Middle frontal gyrus (tissue), 1 donor: ENCODE measurements at regions not wholly inside any gene's neighbourhood (a gene's known extent, or its start where the extent isn't known, plus 50 kb on each side); places are given as distances from the start of the nearest gene placed in this dataset.

Experiments
- DNase-seq: peaks from one replicate; pipeline ENCODE4 v3.0.0-alpha.2; 2015; ENCODE audit warnings: low spot score; ENCODE audit errors: extremely low spot score

- no peak for DNase-seq
Observed at GRCh38 chr4:12586242-12587006, 897.7 kb downstream of the RAB28 start.

DNA sequence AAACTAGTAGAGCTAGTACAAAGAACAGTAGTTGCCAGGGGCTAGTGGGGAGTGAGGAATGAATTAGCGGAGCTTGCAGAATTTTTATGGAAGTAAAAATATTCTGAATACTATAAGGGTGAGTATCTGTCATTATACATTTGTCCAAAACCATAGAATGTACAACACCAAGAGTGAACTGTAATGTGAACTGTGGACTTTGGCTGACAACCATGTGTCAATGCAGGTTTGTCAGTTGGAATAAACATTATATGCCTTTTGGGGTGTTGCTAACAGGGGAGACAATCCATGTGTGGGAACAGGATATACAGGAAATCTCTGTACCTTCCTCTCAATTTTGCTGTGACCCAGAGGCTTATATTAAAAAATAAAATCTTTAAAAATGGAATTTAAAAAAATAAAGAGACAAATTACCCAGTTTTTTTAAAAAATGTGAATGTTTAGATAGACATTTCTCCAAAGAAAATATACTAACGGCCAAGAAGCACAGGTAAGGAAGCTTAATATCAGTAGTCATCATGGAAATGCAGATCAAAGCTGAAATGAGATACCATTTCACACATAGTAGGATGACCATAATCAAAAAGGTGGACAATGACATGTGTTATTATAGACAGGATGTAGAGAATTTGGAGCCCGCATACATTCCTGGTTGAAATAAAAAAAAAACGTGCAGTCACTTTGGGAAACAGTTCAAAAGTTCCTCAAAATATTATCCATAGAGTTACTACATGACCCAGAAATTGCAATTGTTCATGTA lies 899.8 kb downstream of the RAB28 start:
- no peak for DNase-seq

- DNase-seq: no peak
Observed at GRCh38 chr4:12583275-12583674, 900.9 kb downstream of the RAB28 start.

- DNase-seq: no peak
Observed at GRCh38 chr4:12580787-12581186, 903.4 kb downstream of the RAB28 start.

DNA sequence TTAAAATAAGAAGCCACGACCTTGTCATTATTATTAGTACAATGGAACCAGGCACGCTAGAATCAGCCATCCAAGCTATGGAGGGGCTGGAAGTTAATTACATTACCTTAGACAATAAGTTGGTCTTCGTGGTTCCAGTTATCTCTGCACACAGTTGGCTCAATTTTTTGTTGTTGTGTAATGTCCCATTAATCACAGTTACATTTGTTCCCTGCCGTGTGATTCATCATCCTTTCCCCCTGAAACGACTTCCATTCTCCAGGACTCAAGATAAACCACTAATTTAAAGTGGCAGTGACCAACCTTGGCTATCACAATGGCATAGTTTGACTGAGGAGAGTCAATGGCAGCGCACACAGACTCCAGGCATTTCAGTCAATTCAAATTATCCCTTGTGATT lies 905.0 kb downstream of the RAB28 start:
- DNase-seq: no peak

- DNase-seq: no peak
Observed at GRCh38 chr4:12576409-12576808, 907.7 kb downstream of the RAB28 start.

- no peak for DNase-seq
Observed at GRCh38 chr4:12573716-12574115, 910.4 kb downstream of the RAB28 start.

GRCh38 chr4:12562476-12563140 lies 921.5 kb downstream of the RAB28 start:
- no peak for DNase-seq

DNA sequence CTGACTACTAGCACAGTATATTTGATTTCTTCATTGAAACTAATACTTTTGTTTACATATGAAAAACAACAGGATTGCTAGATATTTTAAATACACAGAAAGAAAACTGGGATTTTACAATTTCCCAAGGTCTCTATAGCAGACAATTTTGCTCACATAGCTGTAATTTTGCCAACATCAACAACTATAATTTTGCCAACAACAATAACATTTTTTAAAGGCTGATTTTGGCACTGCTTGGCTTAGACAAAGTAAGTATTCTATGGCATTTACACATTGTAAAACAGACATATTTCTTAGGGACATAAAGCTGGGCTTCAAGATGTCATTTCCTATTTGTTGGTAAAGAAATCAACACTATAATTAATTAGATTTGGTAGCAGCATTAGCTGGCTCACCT lies 922.1 kb downstream of the RAB28 start:
- DNase-seq: no peak

- DNase-seq: no peak
Observed at GRCh38 chr4:12555011-12555410, 929.1 kb downstream of the RAB28 start.

DNA sequence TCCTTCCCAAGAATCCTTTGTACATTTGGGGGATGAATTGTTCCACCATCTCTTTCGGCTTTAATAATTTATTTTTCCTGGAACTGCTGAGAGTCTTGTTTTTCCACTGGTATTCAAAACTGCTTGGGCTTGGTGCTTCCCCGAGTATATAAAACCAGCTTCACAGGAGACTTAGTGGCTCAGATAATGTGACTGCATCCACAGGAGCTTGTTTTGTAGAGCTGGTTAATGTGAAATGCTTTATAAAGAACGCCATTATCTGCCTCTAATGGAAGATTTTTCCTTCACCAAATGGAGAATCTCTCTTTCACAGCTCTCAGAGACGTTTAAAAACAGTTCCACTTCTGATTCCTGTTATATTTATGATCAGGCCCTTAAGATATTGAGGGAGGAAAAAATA lies 935.5 kb downstream of the RAB28 start:
- no peak for DNase-seq

- DNase-seq: no peak
Observed at GRCh38 chr4:12545812-12546211, 938.3 kb downstream of the RAB28 start.

GRCh38 chr4:12538162-12538561 lies 946.0 kb downstream of the RAB28 start:
- DNase-seq: no peak

DNA sequence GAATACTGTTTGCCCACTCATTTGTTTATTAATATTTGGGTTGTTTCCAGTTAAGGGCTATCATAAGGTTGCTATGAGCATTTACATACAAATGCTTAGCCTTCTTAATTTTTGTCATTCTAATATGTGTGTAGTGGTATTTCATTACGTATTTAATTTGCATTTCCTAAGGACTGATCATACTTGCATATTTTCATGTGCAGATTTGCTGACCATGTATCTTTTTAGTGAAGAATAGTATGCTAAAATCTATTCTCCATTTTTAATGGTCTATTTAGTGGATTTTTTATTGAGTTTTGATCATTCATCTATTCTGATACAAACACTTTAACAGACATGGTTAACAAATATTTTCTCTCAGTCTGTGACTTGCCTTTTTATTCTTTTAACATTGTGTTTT lies 949.5 kb downstream of the RAB28 start:
- no peak for DNase-seq

DNA sequence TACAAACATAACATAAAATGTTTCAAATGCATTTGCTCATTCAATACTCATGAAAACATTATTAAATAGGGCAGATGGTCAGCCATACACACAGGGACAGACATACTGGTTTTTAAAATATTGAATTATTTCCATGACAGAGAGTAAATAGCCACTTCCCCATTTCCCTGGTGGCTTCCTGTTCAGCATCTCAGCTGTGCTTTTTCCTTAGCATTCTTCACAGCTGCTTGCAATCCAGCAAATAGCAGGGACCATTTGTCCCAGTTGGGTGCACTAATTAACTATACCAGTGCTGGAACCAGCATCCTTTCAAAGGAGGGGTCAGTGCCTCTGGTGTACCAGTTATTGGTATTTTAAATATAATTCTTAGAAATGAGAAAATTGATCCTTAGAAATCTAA lies 964.7 kb downstream of the RAB28 start:
- DNase-seq: no peak

- no peak for DNase-seq
Observed at GRCh38 chr4:12507868-12508481, 976.2 kb downstream of the RAB28 start.

DNA sequence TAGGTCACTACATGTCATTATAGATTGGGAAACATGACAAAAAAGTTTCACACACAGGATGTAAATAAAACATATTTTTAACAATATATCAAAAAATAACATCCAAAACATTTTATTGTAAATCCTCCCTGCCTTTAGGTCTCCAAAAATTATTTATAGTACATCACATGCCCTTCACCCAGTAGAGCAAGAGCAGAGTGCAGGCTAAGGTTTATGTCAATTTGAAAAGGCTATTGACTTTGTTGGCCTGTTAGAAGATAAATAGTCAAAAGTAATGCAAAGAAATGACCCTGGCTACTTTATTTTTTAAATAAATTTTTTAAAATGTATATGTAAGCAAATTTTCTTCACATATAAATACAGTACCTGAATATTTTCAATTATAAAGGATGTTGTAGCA lies 983.7 kb downstream of the RAB28 start:
- no peak for DNase-seq

DNA sequence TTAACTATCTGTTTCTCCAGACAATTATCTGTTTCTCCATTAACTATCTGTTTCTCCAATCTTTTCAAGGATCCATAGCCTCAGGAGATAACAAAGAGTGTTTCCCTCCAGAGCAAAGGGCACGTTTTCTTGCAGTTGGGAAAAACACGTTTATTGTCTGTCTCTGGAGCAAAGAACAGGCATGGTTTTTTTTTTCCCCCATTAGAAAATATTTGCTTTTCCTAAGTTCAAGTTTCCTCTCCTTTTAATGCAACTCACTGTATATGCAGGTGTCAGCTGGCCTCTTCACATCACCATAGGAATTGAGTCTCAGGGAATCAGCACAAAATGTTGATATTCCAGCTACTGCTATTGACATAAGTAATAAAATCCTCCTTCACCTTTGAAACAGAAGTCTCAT lies 984.4 kb downstream of the RAB28 start:
- DNase-seq: no peak

- DNase-seq: no peak
Observed at GRCh38 chr4:12495211-12495610, 988.9 kb downstream of the RAB28 start.

DNA sequence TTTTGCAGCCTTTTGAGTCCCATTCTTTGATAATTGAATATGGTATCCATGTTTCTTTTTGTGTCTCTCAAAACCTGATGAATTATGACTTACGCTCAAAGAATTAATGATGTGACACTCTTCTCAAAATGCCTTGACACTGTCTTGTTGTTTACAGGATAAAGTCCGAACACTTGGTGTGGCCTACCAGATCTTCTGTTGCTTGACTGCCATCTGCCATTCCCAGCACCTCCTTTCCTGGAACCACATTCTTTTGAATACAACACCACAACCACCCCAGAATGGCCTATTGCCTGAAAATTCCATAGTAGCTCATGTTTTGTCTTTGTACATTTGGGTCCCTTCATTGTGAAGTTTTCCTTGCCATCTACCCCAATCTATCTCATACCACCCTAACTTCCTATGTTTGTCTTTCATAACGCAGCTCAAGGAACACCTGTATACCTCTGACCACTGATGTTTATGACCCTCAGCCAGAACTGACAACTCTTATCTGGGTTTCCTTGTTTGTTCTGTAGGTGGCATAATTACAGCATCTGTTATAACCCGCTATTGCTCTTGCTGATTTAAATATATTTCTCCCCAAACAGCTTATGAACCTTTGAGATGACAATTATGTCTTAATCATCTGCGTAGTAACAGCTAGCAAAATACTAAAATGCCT lies 991.3 kb downstream of the RAB28 start:
- DNase-seq: no peak

- DNase-seq: no peak
Observed at GRCh38 chr4:12488672-12489071, 995.5 kb downstream of the RAB28 start.
